ENCODE measurements at regions not wholly inside any gene's neighbourhood (a gene's known extent, or its start where the extent isn't known, plus 50 kb on each side); places are given as distances from the start of the nearest gene placed in this dataset.
A peak's percentile ranks its signal among the peaks of the same experiment; 100 is the strongest.
"Not testable (repeated sequence)": the region's sequence is repeated elsewhere in the genome, so short reads cannot be mapped to it uniquely, and the experiment has no call there.

- no peak for DNase-seq (ENCODE audit: low read depth)
Measured at GRCh38 chr13:73336773-73337172, 278.0 kb downstream of the KLF5 start.

DNA sequence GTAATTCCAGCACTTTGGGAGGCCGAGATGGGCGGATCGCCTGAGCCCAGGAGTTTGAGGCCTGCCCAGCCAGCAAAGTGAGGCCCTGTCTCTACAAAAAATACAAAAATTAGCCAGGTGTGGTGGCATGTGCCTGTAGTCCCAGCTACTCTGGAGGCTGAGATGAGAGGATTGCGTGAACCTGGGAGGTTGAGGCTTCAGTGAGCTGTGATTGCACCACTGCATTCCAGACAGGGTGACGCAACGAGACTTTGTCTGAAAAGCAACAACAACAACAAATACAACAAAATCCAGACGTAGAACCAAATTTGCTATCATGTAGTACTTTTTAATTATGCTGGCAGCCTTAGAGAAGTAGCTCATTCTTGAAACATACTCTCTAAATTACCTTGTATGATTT, 277.1 kb downstream of the KLF5 start:
- no peak for DNase-seq (ENCODE audit: low read depth)

- DNase-seq (ENCODE audit: low read depth) = no peak
Measured at GRCh38 chr13:73335210-73335609, 276.4 kb downstream of the KLF5 start.

- no peak for DNase-seq (ENCODE audit: low read depth)
Measured at GRCh38 chr13:73334445-73334844, 275.6 kb downstream of the KLF5 start.

DNA sequence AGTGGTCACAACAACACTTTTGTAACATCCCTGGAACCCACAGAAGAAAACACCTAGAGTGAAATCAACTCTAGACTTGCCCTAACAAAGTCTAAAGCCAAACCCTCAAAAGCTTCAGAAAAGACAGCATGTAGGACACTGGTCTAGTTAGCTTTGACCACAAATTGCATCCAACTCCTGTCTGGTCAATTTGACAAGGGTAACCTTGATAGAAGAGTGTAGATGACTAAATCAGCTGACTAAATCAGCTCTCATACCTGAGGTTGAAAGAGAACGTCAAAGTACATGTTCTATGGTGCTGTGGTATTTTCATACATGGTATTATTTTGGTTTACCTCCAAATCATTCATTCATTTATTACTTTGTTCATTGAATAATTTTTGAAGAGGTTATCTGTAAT, 272.8 kb downstream of the KLF5 start:
- DNase-seq (ENCODE audit: low read depth) = no peak

DNA sequence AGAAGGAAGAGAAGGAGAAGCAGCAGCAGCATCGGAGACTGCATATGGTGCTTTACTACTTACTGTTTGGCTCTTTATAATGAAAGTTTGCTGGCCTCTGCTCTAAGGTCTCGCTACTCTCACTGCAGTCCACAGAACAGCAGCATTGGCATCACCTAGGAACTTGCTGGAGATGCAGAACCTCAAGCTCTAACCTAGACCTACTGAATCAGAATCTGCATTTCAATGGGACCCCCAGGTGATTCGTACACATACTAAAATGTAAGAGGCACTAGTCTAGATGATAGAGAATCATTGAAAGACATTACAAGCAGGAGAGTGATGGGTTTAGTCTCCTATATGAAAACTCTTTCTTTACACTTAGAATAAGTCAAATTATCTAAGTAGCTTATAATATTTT, 270.6 kb downstream of the KLF5 start:
- no peak for DNase-seq (ENCODE audit: low read depth)

GRCh38 chr13:73327579-73327978, 268.8 kb downstream of the KLF5 start:
- no peak for DNase-seq (ENCODE audit: low read depth)

DNA sequence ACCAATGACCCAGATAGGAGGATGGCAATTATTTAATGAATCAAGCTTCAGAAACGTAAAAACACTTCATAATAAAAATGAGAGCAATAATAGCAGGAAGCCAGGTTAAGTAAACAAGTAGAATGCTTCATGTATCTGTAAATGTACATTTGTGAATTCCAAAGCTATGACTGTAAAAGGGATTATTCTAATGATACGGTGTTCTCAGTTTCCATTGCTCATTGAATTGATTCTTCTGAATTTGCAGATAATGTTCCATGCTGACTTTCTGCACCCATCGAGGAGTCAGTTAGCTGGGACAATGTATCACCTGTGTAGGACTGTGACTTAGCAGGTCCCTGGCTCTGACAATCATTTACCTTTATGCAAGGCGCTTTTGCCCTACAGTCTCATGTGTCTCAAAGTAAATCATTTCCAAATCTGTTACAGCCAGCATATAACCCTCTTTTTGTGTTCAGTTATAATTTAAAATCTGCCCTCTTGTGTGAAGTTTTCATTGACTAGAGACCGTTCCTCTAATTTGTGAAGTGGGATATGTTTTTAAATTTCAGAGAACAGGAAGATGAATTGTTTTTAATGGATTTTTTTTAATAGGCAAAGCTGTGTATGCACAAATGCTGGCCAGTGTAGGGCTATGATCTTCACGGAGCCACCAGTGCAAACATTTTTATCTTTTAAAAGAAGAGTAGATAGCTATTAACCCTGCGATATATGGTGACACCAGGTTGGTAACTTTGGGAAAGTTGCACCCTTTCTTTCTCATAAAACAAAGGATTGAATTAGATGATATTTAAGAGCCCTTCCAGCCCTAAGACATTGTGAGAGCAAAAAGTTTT, 267.1 kb downstream of the KLF5 start:
- DNase-seq (ENCODE audit: low read depth) = no peak

DNA sequence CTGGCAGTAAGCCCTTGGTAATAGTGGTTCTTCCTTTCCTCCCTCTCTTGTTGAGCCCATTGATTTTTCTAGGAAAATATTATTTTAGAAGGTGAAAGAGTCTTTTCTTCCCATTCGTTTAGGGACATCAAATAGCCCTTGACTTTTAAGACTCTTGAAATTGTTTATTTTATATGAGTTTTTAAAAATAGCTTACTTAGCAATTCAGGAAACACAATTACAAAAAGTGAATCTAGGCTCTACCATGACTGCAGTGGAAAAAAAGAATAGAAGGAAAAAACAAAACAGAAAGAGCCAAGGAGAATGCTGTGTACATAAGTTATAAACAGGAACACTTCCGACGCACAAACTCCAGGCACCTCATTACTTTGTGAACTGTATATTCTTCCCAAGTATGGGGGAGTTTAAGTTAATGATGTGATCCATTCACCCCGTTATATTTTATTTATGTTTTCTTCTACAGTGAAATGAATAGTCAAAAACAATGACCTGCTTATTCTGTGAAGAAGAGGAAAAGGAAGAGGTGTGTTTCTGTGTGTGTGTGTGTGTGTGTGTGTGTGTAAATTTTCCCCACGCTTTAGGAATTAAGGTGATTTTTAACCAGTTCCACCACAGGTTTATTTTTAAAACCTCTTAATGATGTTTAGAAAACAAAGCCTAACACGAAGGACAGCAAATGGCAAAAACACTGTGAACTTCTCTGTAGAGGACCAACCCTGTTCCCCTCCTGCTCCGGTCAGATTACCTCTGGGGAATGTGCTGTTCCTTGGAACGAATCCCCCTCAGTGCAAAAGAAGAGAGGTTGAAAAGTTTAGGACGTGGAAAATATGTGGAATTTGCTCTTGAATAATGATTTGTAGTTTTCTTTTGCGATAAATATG, 266.3 kb downstream of the KLF5 start:
- no peak for DNase-seq (ENCODE audit: low read depth)

DNA sequence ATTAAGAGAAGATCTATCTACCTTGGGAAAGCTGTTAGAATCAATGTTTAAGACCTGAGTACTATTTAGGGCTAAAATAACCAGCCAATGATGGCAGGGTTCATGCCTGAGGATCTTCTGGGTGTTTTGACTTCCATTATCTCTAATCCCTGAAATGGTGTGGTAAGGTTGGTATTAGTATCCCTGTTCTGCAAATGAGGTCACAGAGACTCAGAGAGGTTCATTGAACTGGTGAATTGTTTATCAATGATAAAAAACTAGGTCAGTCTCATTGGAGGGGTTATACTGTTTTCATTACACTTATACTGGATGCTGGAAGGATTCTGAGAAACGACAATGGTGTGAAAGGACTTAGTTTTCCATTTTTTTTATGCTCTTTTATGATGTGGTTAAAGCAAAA, 264.8 kb downstream of the KLF5 start:
- DNase-seq (ENCODE audit: low read depth) = no peak

DNA sequence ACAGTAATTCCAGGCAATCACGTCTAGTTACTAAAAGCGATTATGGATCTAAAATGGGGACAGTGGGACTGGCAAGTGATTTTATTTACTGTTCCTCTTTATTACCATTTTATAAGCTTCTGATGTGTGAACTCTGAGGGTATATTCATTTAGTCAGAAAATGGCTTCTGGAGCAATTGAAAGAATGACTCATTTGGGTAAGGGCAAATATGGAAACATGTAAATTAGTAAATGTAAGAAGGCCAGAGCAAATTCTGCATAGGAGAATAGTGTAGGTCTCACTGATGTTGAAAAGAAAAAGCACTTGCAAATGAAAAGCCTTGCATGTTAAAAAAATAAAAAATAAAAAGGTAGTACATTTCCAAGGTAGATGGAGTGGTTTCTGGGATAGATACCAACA, 262.2 kb downstream of the KLF5 start:
- DNase-seq (ENCODE audit: low read depth) = no peak

DNA sequence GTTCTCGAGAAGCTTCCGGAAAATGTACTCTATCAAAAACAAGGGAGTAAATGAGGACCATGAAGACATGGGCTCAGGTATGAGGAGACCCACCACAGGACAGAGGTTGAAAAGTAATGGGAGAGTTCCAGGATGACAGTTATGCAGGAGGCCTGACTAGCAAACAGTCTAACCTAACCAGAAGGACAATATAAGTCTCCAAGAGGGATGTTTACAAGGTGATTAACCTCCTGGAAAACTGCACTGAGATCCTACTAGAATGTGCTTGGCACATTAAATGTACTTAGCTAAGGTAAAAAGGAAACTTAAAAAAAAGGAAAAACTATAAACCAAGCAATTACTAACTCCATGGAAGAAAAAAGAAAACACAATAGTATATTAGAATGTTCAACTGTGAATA, 258.3 kb downstream of the KLF5 start:
- DNase-seq (ENCODE audit: low read depth) = no peak

GRCh38 chr13:73310366-73310765, 251.6 kb downstream of the KLF5 start:
- DNase-seq (ENCODE audit: low read depth) = no peak

DNA sequence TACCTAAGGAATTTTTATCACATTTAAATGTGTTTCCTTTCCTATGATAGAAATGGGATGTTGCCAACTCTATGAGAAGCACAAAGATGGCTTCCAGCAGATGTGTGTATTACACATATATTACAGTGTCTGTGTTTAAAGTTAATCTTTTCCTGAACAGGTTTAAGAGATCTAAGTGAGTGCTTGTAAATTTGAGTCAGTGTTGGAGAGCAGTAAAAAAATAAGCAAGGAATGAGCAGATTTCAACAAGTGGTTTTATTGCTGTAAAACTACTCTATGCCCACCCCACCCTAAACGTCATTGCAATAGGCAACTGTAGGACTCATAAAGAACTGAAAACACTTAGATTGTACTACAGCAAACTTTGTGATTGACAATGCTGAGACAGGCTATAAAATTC, 248.7 kb downstream of the KLF5 start:
- DNase-seq (ENCODE audit: low read depth) = no peak

GRCh38 chr13:73306688-73307087, 247.9 kb downstream of the KLF5 start:
- DNase-seq (ENCODE audit: low read depth) = no peak

DNA sequence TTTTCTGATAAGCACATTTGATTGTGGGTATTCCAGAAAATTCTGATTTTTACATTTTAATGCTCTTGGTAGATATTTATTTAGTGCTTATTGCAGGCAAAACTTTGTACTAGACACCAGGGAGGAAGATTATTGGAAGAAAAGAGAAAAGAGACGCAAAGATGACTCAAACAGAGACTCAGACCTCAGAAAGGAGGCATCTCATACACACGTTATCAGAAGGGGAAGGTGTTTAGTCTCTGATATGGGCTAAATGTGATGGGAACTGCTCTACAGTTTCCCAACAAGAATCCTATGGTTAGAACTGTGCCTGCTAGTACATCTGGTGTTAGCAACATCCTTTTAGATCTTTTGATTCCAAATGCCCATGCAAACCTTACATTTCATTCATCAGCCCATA, 245.6 kb downstream of the KLF5 start:
- DNase-seq (ENCODE audit: low read depth) = no peak

- no peak for DNase-seq (ENCODE audit: low read depth)
Measured at GRCh38 chr13:73303851-73304250, 245.0 kb downstream of the KLF5 start.

DNA sequence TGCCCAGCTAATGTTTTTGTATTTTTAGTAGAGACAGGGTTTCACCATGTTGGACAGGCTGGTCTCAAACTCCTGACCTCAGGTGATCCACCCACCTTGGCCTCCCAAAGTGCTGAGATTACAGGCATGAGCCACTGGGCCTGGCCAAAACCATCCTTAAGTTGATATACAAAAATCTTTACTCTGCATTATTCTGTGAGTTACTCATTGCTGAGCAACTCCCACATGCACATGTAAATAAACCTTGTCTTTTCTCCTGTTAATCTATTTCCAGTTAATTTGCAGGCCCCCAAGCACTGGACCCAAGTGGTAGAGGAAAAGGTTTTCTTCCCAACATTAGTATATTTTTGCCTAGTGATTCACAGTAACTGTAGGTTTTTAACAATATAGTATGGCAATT, 242.8 kb downstream of the KLF5 start:
- DNase-seq (ENCODE audit: low read depth) = not testable (repeated sequence)

- DNase-seq (ENCODE audit: low read depth) = no peak
Measured at GRCh38 chr13:73300718-73301425, 242.1 kb downstream of the KLF5 start.

GRCh38 chr13:73299787-73300186, 241.0 kb downstream of the KLF5 start:
- DNase-seq (ENCODE audit: low read depth) = peak; percentile 0

GRCh38 chr13:73293913-73294523, 235.2 kb downstream of the KLF5 start:
- no peak for DNase-seq (ENCODE audit: low read depth)

GRCh38 chr13:73292127-73292526, 233.3 kb downstream of the KLF5 start:
- DNase-seq (ENCODE audit: low read depth) = no peak

Data from stromal cell of bone marrow (primary cell).